Lung (tissue), 11 donors: ENCODE measurements at regions not wholly inside any gene's neighbourhood (a gene's known extent, or its start where the extent isn't known, plus 50 kb on each side); places are given as distances from the start of the nearest gene placed in this dataset.

Experiments used
- ATAC-seq: fragments of 200-7000 bp; cut with Tn5 transposase; one replicate; pipeline ENCODE4 v1.9.1; 2020; ENCODE audit warnings: moderate number of reproducible peaks; ENCODE audit not compliant: insufficient read depth, low FRiP score
- DNase-seq, 3 donors: peaks; one replicate each; pipeline ENCODE4 v3.0.0-alpha.2; 2013 to 2017
- H3K27ac ChIP-seq, 2 donors: one replicate each; pipeline ENCODE4 v1.5.1; 2013; ENCODE audit warnings: mild to moderate bottlenecking in 2 of 2, moderate library complexity in 2 of 2, control low read depth in 1 of 2, inconsistent platforms in 1 of 2, low read depth in 1 of 2, low read length in 1 of 2
- H3K27me3 ChIP-seq, 3 donors: one replicate each; pipeline ENCODE4 v1.5.1; 2013; ENCODE audit warnings: low read length in 2 of 3; ENCODE audit not compliant: control insufficient read depth in 3 of 3, insufficient read depth in 3 of 3
- H3K36me3 ChIP-seq, 4 donors: one replicate each; pipeline ENCODE4 v1.5.1; 2013; ENCODE audit warnings: low read length in 4 of 4, mild to moderate bottlenecking in 1 of 4, moderate library complexity in 1 of 4; ENCODE audit not compliant: control insufficient read depth in 4 of 4, insufficient read depth in 4 of 4
- H3K4me1 ChIP-seq, 5 donors: one replicate each; pipeline ENCODE4 v1.5.1; 2013; ENCODE audit warnings: low read length in 5 of 5, mild to moderate bottlenecking in 2 of 5, moderate library complexity in 1 of 5; ENCODE audit not compliant: control insufficient read depth in 5 of 5, insufficient read depth in 5 of 5
- H3K4me3 ChIP-seq: one replicate; pipeline ENCODE4 v1.5.1; 2013; ENCODE audit warnings: mild to moderate bottlenecking, control low read depth, moderate library complexity
- H3K9ac ChIP-seq, 2 donors: one replicate each; pipeline ENCODE4 v1.5.1; 2013; ENCODE audit warnings: low read length in 2 of 2, control low read depth in 1 of 2; ENCODE audit not compliant: insufficient read depth in 1 of 2
- H3K9me3 ChIP-seq, 4 donors: one replicate each; pipeline ENCODE4 v1.5.1; 2013; ENCODE audit warnings: low read length in 3 of 4, mild to moderate bottlenecking in 1 of 4, moderate library complexity in 1 of 4; ENCODE audit not compliant: control insufficient read depth in 4 of 4, insufficient read depth in 3 of 4
- WGBS, 2 donors: extraction: QIAGEN DNeasy Blood & Tissue Kit; methylation state at CpG; one replicate each; pipeline ENCODE4 v1.1.7; 2013; 5-methylcytosine and 5-hydroxymethylcytosine counted together
- TF ChIP-seq, protein P1 (sequence below): IDR thresholded peaks from 2 replicates; pipeline ENCODE4 v1.5.1; 2012; ENCODE audit warnings: mild to moderate bottlenecking; ENCODE audit errors: control extremely low read depth, extremely low read depth
- donor health status: control.
- donor health status: control.
- donor health status: Bipolar disorder and iron deficiency.
- donor health status: healthy.
- donor health status: DM: yes; HTN: yes; CAD: no.

DNA sequence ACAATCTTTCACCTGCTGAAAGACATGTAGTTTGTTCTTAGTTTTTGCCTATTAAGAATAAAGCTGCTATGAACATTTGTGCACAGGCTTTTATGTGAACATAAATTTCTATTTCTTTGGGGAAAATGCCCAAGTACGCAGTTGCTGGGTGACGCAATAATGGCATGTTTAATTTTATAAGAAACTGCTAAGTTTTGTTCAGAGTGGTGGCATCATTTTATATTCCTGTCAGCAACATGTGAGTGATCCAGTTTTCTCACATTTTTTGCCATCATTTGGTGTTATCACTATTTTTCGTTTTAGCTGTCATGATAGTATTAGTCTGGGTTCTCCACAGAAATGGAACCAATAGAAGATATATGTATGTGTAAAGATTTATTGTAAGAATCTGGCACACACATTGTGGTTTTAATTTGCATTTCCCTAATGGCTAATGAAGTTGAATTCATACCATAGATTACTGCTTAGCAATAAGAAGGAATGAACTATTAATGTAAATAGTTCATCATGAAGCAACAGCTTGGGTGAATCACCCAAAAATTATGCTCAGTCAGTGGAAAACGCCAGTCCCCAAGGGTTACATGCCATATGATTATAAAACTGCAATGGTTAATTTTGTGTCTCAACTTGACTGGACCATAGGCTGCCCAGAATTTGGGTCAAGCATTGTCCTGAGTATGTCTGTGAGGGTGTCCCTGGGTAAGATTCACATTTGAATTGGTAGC, 358.6 kb downstream of the MSX2 start:
- no peak overlapping the region for H3K9ac ChIP-seq
- 76 to 87% methylated on average over 4 of the region's 4 CpGs for WGBS, 2 donors
- no peak overlapping the region for H3K4me3 ChIP-seq
- TF ChIP-seq, protein P1, sequence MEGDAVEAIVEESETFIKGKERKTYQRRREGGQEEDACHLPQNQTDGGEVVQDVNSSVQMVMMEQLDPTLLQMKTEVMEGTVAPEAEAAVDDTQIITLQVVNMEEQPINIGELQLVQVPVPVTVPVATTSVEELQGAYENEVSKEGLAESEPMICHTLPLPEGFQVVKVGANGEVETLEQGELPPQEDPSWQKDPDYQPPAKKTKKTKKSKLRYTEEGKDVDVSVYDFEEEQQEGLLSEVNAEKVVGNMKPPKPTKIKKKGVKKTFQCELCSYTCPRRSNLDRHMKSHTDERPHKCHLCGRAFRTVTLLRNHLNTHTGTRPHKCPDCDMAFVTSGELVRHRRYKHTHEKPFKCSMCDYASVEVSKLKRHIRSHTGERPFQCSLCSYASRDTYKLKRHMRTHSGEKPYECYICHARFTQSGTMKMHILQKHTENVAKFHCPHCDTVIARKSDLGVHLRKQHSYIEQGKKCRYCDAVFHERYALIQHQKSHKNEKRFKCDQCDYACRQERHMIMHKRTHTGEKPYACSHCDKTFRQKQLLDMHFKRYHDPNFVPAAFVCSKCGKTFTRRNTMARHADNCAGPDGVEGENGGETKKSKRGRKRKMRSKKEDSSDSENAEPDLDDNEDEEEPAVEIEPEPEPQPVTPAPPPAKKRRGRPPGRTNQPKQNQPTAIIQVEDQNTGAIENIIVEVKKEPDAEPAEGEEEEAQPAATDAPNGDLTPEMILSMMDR: no peak
- H3K9me3 ChIP-seq: peaks cover 0 to 4% (median 0%) of the 10 kb centered on the region in 4 donors
- H3K27ac ChIP-seq: no peak overlapping the region
- ATAC-seq (no peak), DNase-seq (no peak)
- no peaks in the 10 kb centered on the region for H3K27me3 ChIP-seq
- no peaks in the 10 kb centered on the region for H3K36me3 ChIP-seq
- no peaks in the 10 kb centered on the region for H3K4me1 ChIP-seq

DNA sequence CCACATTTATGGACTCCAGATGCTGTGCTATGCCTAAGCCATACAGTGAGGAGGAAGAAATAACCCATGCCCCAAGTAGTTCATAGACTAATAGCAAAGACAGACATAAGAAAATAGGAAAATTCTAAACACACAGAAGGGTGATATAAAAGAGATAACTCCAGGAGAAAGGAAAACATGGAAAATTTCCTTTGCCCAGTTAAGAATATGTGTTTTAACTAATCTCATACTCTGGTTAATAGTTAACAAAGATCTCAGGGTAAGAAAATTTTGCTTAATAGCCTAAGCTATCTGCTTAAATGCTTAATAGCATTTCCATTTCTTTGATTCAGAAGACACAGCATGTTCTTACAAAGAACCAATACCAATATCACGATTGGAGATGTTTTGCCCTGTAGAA, 358.0 kb downstream of the MSX2 start:
- Histone ChIP-seq H3K4me3 (no peak overlapping the region), H3K4me1 (no peaks in the 10 kb centered on the region), H3K9ac (no peak overlapping the region), H3K9me3 (peaks cover 0 to 4% (median 0%) of the 10 kb centered on the region in 4 donors), H3K27me3 (no peaks in the 10 kb centered on the region), H3K36me3 (no peaks in the 10 kb centered on the region), H3K27ac (no peak overlapping the region)
- 46 to 73% methylated on average over 1 of the region's 1 CpG for WGBS, 2 donors
- TF ChIP-seq, protein P1: no peak
- no peak for ATAC-seq
- no peak for DNase-seq

DNA sequence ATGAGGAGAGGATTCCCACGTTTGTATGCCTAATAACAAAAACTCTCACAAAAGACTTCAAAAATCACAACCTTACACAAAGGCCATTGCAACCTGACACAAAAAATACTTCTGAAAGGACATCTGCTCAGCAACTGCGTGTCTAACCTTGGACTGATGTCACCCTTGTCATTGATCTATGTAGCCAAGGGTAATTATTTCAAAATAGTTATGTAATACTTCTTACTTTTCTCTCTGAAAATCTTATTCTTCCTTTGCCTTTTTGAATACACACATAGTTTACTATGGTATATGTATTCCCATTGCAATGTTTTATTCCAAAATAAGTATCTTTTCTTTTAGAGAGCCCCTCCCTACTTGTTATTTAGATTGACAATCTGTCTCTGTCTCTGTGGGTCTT, 355.3 kb downstream of the MSX2 start:
- WGBS, 2 donors: 74 to 75% methylated on average over 2 of the region's 2 CpGs
- no peak for ATAC-seq
- no peak for DNase-seq

More for the DNA sequence above, 355.3 kb downstream of the MSX2 start:
- peaks cover 0 to 4% (median 0%) of the 10 kb centered on the region in 4 donors for H3K9me3 ChIP-seq
- TF ChIP-seq, protein P1: no peak
- H3K4me3 ChIP-seq: no peak overlapping the region
- no peak overlapping the region for H3K27ac ChIP-seq
- no peak overlapping the region for H3K9ac ChIP-seq
- no peaks in the 10 kb centered on the region for H3K27me3 ChIP-seq
- no peaks in the 10 kb centered on the region for H3K36me3 ChIP-seq
- no peaks in the 10 kb centered on the region for H3K4me1 ChIP-seq
